ENCODE measurements at regions not wholly inside any gene's neighbourhood (a gene's known extent, or its start where the extent isn't known, plus 50 kb on each side); places are given as distances from the start of the nearest gene placed in this dataset.

- H3K27me3 ChIP-seq (ENCODE audit: insufficient read depth, poor library complexity, severe bottlenecking): no peaks in the 10 kb centered on the region
- DNase-seq (ENCODE audit: low read depth in 1 of 2, low spot score in 1 of 2): peak; percentile 12 to 37
- H3K4me3 ChIP-seq (replicated peaks; ENCODE audit: insufficient read depth, low read length): no peak overlapping the region
- no peak overlapping the region for H3K27ac ChIP-seq (replicated peaks)
- TF ChIP-seq SPI1 (IDR thresholded peaks at IDR 0.05; ENCODE audit: borderline replicate concordance, low read depth) (no peak), GABPA (IDR thresholded peaks at IDR 0.05; ENCODE audit: low read depth) (no peak), POLR2AphosphoS5 (IDR thresholded peaks at IDR 0.05; ENCODE audit: low read depth) (no peak), CTCF (IDR thresholded peaks at IDR 0.05; ENCODE audit: insufficient read depth, low read length) (no peak), REST (IDR thresholded peaks at IDR 0.05; ENCODE audit: insufficient replicate concordance, low read depth) (no peak)
Measured at GRCh38 chr12:43113135-43113534, 438.9 kb downstream of the ADAMTS20 start.

GRCh38 chr12:43112101-43112920 lies 439.7 kb downstream of the ADAMTS20 start:
- no peak overlapping the region for H3K27ac ChIP-seq (replicated peaks)
- no peak for TF ChIP-seq CTCF (IDR thresholded peaks at IDR 0.05; ENCODE audit: insufficient read depth, low read length)
- no peak for TF ChIP-seq GABPA (IDR thresholded peaks at IDR 0.05; ENCODE audit: low read depth)
- no peak for TF ChIP-seq REST (IDR thresholded peaks at IDR 0.05; ENCODE audit: insufficient replicate concordance, low read depth)
- no peak for TF ChIP-seq SPI1 (IDR thresholded peaks at IDR 0.05; ENCODE audit: borderline replicate concordance, low read depth)
- TF ChIP-seq POLR2AphosphoS5 (IDR thresholded peaks at IDR 0.05; ENCODE audit: low read depth): no peak
- H3K27me3 ChIP-seq (ENCODE audit: insufficient read depth, poor library complexity, severe bottlenecking): no peaks in the 10 kb centered on the region
- no peak for DNase-seq (ENCODE audit: low read depth in 1 of 2, low spot score in 1 of 2)
- no peak overlapping the region for H3K4me3 ChIP-seq (replicated peaks; ENCODE audit: insufficient read depth, low read length)

GRCh38 chr12:43111608-43112007 lies 440.4 kb downstream of the ADAMTS20 start:
- Histone ChIP-seq H3K4me3 (replicated peaks; ENCODE audit: insufficient read depth, low read length) (no peak overlapping the region), H3K27ac (replicated peaks) (no peak overlapping the region), H3K27me3 (ENCODE audit: insufficient read depth, poor library complexity, severe bottlenecking) (no peaks in the 10 kb centered on the region)
- TF ChIP-seq POLR2AphosphoS5 (IDR thresholded peaks at IDR 0.05; ENCODE audit: low read depth): no peak
- no peak for TF ChIP-seq SPI1 (IDR thresholded peaks at IDR 0.05; ENCODE audit: borderline replicate concordance, low read depth)
- TF ChIP-seq GABPA (IDR thresholded peaks at IDR 0.05; ENCODE audit: low read depth): no peak
- TF ChIP-seq REST (IDR thresholded peaks at IDR 0.05; ENCODE audit: insufficient replicate concordance, low read depth): no peak
- no peak for TF ChIP-seq CTCF (IDR thresholded peaks at IDR 0.05; ENCODE audit: insufficient read depth, low read length)
- DNase-seq (ENCODE audit: low read depth in 1 of 2, low spot score in 1 of 2): no peak

Measured in HL-60 (cell line).